ENCODE measurements at regions not wholly inside any gene's neighbourhood (a gene's known extent, or its start where the extent isn't known, plus 50 kb on each side); places are given as distances from the start of the nearest gene placed in this dataset.

DNA sequence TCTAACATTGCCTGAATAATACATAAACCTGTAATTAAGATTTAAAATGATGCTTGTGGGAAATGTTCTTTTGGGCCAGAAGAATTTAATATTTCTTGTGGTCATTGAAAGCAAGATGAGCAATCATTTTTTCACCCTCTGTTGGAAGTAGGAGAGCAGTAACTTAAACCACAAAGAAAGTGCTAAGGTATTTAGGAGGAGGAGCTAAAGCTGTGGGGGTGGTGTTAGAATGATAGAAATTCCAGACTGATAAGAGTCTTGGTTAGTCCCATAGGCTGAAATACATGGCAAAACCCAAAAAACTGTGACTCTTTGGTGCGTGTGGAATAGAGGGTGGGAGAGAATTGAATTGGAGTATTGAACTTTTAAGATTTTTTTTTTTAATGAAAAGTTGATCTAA lies 247.0 kb downstream of the YTHDC2 start:
- TF ChIP-seq CTCF (IDR thresholded peaks at IDR 0.05) (no peak), TCF7L2 (IDR thresholded peaks at IDR 0.05; ENCODE audit: low read depth, low read length) (no peak)

All from Panc1 (cell line).